Right ventricle myocardium inferior (tissue), 1 donor: ENCODE measurements at regions not wholly inside any gene's neighbourhood (a gene's known extent, or its start where the extent isn't known, plus 50 kb on each side); places are given as distances from the start of the nearest gene placed in this dataset.

Source experiments
- ATAC-seq: fragments of 200-7000 bp; cut with Tn5 transposase; one replicate; pipeline ENCODE4 v1.9.1; 2020; ENCODE audit warnings: mild to moderate bottlenecking, moderate library complexity
- DNase-seq: peaks from one replicate; pipeline ENCODE4 v3.0.0; 2021; ENCODE audit errors: missing footprints
- intact Hi-C: fragments of 100-400 bp; cut with DNase I; formaldehyde crosslinking; loops from one replicate; pipeline ENCODE4 v1.11.0; 2022
- donor health status: DM: no; HTN: yes; CAD: no; lungs with severe emphysema.

GRCh38 chr1:61627365-61627764, 97.6 kb downstream of the TM2D1 start:
- intact Hi-C loops, result no loop called here
- DNase-seq (no peak), ATAC-seq (peak; percentile 75)

GRCh38 chr1:61626816-61627215, 98.1 kb downstream of the TM2D1 start:
- DNase-seq, result no peak
- ATAC-seq, result peak; percentile 91

GRCh38 chr1:61623852-61624251, 101.1 kb downstream of the TM2D1 start:
- intact Hi-C loops, result no loop called here
- DNase-seq (no peak), ATAC-seq (no peak)

More at GRCh38 chr1:61626816-61627215, 98.1 kb downstream of the TM2D1 start:
- intact Hi-C loops, result no loop called here

GRCh38 chr1:61620536-61620935, 104.4 kb downstream of the TM2D1 start:
- ATAC-seq (no peak), DNase-seq (no peak)
- intact Hi-C loops, result no loop called here

GRCh38 chr1:61618755-61619154, 106.2 kb downstream of the TM2D1 start:
- ATAC-seq, result no peak
- intact Hi-C loops, result no loop called here
- DNase-seq, result no peak

GRCh38 chr1:61618193-61618592, 106.7 kb downstream of the TM2D1 start:
- intact Hi-C loops, result no loop called here
- ATAC-seq (no peak), DNase-seq (no peak)

- intact Hi-C loops, result no loop called here
- no peak for ATAC-seq
- DNase-seq, result no peak
Measured at GRCh38 chr1:61616830-61617229, 108.1 kb downstream of the TM2D1 start.

GRCh38 chr1:61612602-61613001, 112.3 kb downstream of the TM2D1 start:
- DNase-seq, result no peak
- ATAC-seq, result no peak
- intact Hi-C loops, result no loop called here

GRCh38 chr1:61609040-61609439, 115.9 kb downstream of the TM2D1 start:
- DNase-seq (no peak), ATAC-seq (no peak)
- intact Hi-C loops, result no loop called here

GRCh38 chr1:61607448-61607847, 117.5 kb downstream of the TM2D1 start:
- DNase-seq, result no peak
- ATAC-seq, result no peak
- intact Hi-C loops, result loop anchor here (2.0 kb wide), 1 partner anchor 31 kb away; no protein-coding TSS in a partner anchor

- ATAC-seq (peak; percentile 97), DNase-seq (peak; percentile 84)
- intact Hi-C loops, result loop anchor here (2.0 kb wide), 1 partner anchor 32 kb away; no protein-coding TSS in a partner anchor
Measured at GRCh38 chr1:61606448-61607312, 118.3 kb downstream of the TM2D1 start.

- no peak for DNase-seq
- ATAC-seq, result no peak
- intact Hi-C loops, result loop anchor here (2.0 kb wide), 1 partner anchor 33 kb away; no protein-coding TSS in a partner anchor
Measured at GRCh38 chr1:61605607-61606321, 119.2 kb downstream of the TM2D1 start.

- ATAC-seq, result no peak
- DNase-seq, result no peak
- intact Hi-C loops, result no loop called here
Measured at GRCh38 chr1:61604684-61605083, 120.3 kb downstream of the TM2D1 start.

- no peak for DNase-seq
- intact Hi-C loops, result no loop called here
- ATAC-seq, result no peak
Measured at GRCh38 chr1:61604261-61604660, 120.7 kb downstream of the TM2D1 start.

GRCh38 chr1:61602663-61603062, 122.3 kb downstream of the TM2D1 start:
- no peak for DNase-seq
- intact Hi-C loops, result no loop called here
- ATAC-seq, result no peak

GRCh38 chr1:61597601-61598000, 127.3 kb downstream of the TM2D1 start:
- no peak for DNase-seq
- intact Hi-C loops, result no loop called here
- ATAC-seq, result no peak

- intact Hi-C loops, result no loop called here
- no peak for DNase-seq
- ATAC-seq, result no peak
Measured at GRCh38 chr1:61593331-61593730, 131.6 kb downstream of the TM2D1 start.

- DNase-seq, result no peak
- intact Hi-C loops, result no loop called here
- ATAC-seq, result peak; percentile 76
Measured at GRCh38 chr1:61591351-61591750, 133.6 kb downstream of the TM2D1 start.

- ATAC-seq, result peak; percentile 62
- DNase-seq, result peak; percentile 66
- intact Hi-C loops, result loop anchor here (2.0 to 5.0 kb wide), 2 partner anchors 537 to 610 kb away; no protein-coding TSS in a partner anchor
Measured at GRCh38 chr1:61588736-61589672, 135.9 kb downstream of the TM2D1 start.
